ENCODE measurements at regions not wholly inside any gene's neighbourhood (a gene's known extent, or its start where the extent isn't known, plus 50 kb on each side); places are given as distances from the start of the nearest gene placed in this dataset.
"Not testable (repeated sequence)": the region's sequence is repeated elsewhere in the genome, so short reads cannot be mapped to it uniquely, and the experiment has no call there.

- TF ChIP-seq EZH2 (IDR thresholded peaks at IDR 0.05; ENCODE audit: borderline replicate concordance, low read depth, low read length), result no peak
Measured at GRCh38 chrX:138255373-138255772, 456.1 kb downstream of the FGF13 start (continued).

DNA sequence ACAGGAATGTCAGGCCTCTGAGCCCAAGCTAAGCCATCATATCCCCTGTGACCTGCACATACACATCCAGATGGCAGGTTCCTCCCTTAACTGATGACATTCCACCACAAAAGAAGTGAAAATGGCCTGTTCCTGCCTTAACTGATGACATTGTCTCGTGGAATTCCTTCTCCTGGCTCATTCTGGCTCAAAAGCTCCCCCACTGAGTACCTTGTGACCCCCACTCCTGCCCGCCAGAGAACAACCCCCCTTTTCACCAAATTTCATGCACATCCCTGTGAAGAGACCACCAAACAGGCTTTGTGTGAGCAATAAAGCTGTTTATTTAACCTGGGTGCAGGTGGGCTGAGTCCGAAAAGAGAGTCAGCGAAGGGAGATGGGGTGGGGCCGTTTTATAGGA lies 447.4 kb downstream of the FGF13 start:
- H3K9ac ChIP-seq (ENCODE audit: insufficient read depth in 1 of 2, low read depth in 2 of 2, low read length in 2 of 2); H4K20me1 ChIP-seq (replicated peaks; ENCODE audit: control insufficient read depth, insufficient read depth, low read length); H3K9me1 ChIP-seq (ENCODE audit: control insufficient read depth, insufficient read depth, low read length); ATAC-seq; POLR2A ChIA-PET; DNase-seq (ENCODE audit: extremely low read depth in 1 of 4, low spot score in 3 of 4); in situ Hi-C loops (cut with MboI); H3K4me3 ChIP-seq; H3K9me3 ChIP-seq (replicated peaks; ENCODE audit: control insufficient read depth, insufficient read depth, low read depth, low read length); H3K79me2 ChIP-seq (ENCODE audit: control insufficient read depth, insufficient read depth, low read length); H3K4me1 ChIP-seq (replicated peaks in 1 of 2; ENCODE audit: control insufficient read depth in 2 of 2, insufficient read depth in 2 of 2, low read length in 2 of 2); H3K36me3 ChIP-seq (ENCODE audit: control insufficient read depth, insufficient read depth, low read length); FAIRE-seq; intact Hi-C loops (cut with micrococcal nuclease); BruUV-seq (replicated peaks); H3K27ac ChIP-seq (ENCODE audit: extremely low read depth, low read depth, low read length); H3K27me3 ChIP-seq (ENCODE audit: control insufficient read depth in 2 of 2, insufficient read depth in 2 of 2, low read length in 2 of 2); H2AFZ ChIP-seq (ENCODE audit: low read depth, low read length); CTCF ChIA-PET (ENCODE audit: low intra/inter-chr PET ratio); H3K4me2 ChIP-seq (ENCODE audit: insufficient read depth, low read length): not testable (repeated sequence)
- 0% methylated on average over 2 of the region's 5 CpGs for WGBS (ENCODE audit: insufficient coverage, low coverage, missing lambda C conversion rate)

- intact Hi-C loops (cut with micrococcal nuclease) (no loop called here), in situ Hi-C loops (cut with MboI) (no loop called here)
- DNase-seq (ENCODE audit: extremely low read depth in 1 of 4, low spot score in 3 of 4), result no peak
- Histone ChIP-seq H3K4me1 (replicated peaks in 1 of 2; ENCODE audit: control insufficient read depth in 2 of 2, insufficient read depth in 2 of 2, low read length in 2 of 2) (no peaks in the 10 kb centered on the region), H3K4me2 (ENCODE audit: insufficient read depth, low read length) (no peak overlapping the region), H3K79me2 (ENCODE audit: control insufficient read depth, insufficient read depth, low read length) (no peaks in the 10 kb centered on the region), H3K27ac (ENCODE audit: extremely low read depth, low read depth, low read length) (no peak overlapping the region), H3K27me3 (ENCODE audit: control insufficient read depth in 2 of 2, insufficient read depth in 2 of 2, low read length in 2 of 2) (no peaks in the 10 kb centered on the region), H4K20me1 (replicated peaks; ENCODE audit: control insufficient read depth, insufficient read depth, low read length) (no peaks in the 10 kb centered on the region), H3K4me3 (no peak overlapping the region), H3K36me3 (ENCODE audit: control insufficient read depth, insufficient read depth, low read length) (no peaks in the 10 kb centered on the region), H2AFZ (ENCODE audit: low read depth, low read length) (no peak overlapping the region), H3K9me1 (ENCODE audit: control insufficient read depth, insufficient read depth, low read length) (no peaks in the 10 kb centered on the region), H3K9ac (ENCODE audit: insufficient read depth in 1 of 2, low read depth in 2 of 2, low read length in 2 of 2) (no peak overlapping the region), H3K9me3 (replicated peaks; ENCODE audit: control insufficient read depth, insufficient read depth, low read depth, low read length) (no peaks in the 10 kb centered on the region)
- no TSS peak for BruUV-seq (replicated peaks)
- no peak for FAIRE-seq
- CTCF ChIA-PET (ENCODE audit: low intra/inter-chr PET ratio), result no interaction called here
- 0% methylated on average over 1 of the region's 1 CpG for WGBS (ENCODE audit: insufficient coverage, low coverage, missing lambda C conversion rate)
- ATAC-seq, result no peak
- TF ChIP-seq MBD2 (IDR thresholded peaks at IDR 0.05; ENCODE audit: borderline replicate concordance, low read depth) (no peak), SP2 (IDR thresholded peaks at IDR 0.05; ENCODE audit: extremely low read depth, low read depth, low read length, poor library complexity, severe bottlenecking) (no peak), PCBP2 (IDR thresholded peaks at IDR 0.05; ENCODE audit: low read depth, low read length, poor library complexity, severe bottlenecking) (no peak), ZNF445 (CRISPR knock-in tag; IDR thresholded peaks at IDR 0.05; ENCODE audit: low read depth) (no peak), COPS2 (conservative IDR thresholded peaks at IDR 0.05) (no peak), NFIX (CRISPR knock-in tag; IDR thresholded peaks at IDR 0.05; ENCODE audit: low read depth) (no peak)
- TF ChIP-seq, protein P1, sequence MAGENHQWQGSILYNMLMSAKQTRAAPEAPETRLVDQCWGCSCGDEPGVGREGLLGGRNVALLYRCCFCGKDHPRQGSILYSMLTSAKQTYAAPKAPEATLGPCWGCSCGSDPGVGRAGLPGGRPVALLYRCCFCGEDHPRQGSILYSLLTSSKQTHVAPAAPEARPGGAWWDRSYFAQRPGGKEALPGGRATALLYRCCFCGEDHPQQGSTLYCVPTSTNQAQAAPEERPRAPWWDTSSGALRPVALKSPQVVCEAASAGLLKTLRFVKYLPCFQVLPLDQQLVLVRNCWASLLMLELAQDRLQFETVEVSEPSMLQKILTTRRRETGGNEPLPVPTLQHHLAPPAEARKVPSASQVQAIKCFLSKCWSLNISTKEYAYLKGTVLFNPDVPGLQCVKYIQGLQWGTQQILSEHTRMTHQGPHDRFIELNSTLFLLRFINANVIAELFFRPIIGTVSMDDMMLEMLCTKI (IDR thresholded peaks at IDR 0.05; ENCODE audit: partially characterized antibody), result no peak
- POLR2A ChIA-PET, result no interaction called here
Measured at GRCh38 chrX:138270931-138271330, 440.6 kb downstream of the FGF13 start.

All from K562 (cell line).